ENCODE measurements at regions not wholly inside any gene's neighbourhood (a gene's known extent, or its start where the extent isn't known, plus 50 kb on each side); places are given as distances from the start of the nearest gene placed in this dataset.

DNA sequence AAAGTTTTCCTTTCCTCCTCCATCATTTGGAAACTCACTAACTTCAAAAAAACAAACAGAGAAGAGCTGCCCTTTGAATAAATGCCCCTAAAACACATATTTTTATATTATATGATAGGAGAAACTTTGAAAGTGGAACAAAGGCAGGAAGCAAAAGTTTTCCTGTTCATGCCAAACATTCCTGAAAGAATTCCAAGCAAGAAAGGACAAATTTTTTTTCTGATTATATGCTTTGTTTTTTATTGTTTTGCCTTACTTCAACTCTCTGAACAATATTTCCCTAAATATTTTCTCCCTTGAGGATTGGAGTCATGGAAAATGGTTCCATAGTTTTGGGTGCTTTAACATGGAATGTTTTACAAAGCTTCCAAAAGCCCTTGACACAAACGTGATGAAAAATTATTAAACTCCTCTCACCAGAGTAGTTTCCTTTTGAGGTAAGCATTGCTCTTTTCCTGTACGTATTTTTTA is 638.5 kb upstream of the CAMK1G start:
- Histone ChIP-seq H2BK15ac (ENCODE audit: low read depth, poor library complexity, severe bottlenecking) (no peak overlapping the region), H3K14ac (ENCODE audit: low read length in 2 of 2) (no peak overlapping the region), H4K91ac (ENCODE audit: low read length) (no peak overlapping the region), H4K8ac (ENCODE audit: low read length) (no peak overlapping the region), H3K27me3 (ENCODE audit: control insufficient read depth in 1 of 2, insufficient read depth in 1 of 2, low read length in 2 of 2) (no peaks in the 10 kb centered on the region), H2AFZ (ENCODE audit: low read depth, low read length) (no peak overlapping the region), H3K79me1 (replicated peaks; ENCODE audit: low read length, poor library complexity, severe bottlenecking) (no peaks in the 10 kb centered on the region), H2BK12ac (ENCODE audit: low read length in 2 of 2) (no peak overlapping the region), H3K4ac (ENCODE audit: low read depth in 1 of 2, low read length in 2 of 2) (no peak overlapping the region), H3K4me2 (ENCODE audit: low read length, poor library complexity, severe bottlenecking) (no peak overlapping the region), H3K9ac (ENCODE audit: low read length) (no peak overlapping the region), H3K9me3 (ENCODE audit: control insufficient read depth, low read length) (no peaks in the 10 kb centered on the region), H2AK5ac (ENCODE audit: low read length, severe bottlenecking) (no peak overlapping the region), H3K27ac (ENCODE audit: low read length, poor library complexity, severe bottlenecking) (no peak overlapping the region), H3K36me3 (ENCODE audit: control insufficient read depth in 1 of 2, insufficient read depth in 2 of 2, low read depth in 1 of 2, low read length in 2 of 2) (no peaks in the 10 kb centered on the region), H3K23ac (ENCODE audit: low read length in 2 of 2) (no peak overlapping the region), H3K4me3 (ENCODE audit: insufficient read depth in 1 of 2, low read depth in 1 of 2, low read length in 2 of 2) (no peak overlapping the region), H3K18ac (ENCODE audit: low read depth in 1 of 2, low read length in 2 of 2) (no peak overlapping the region), H2BK120ac (ENCODE audit: low read depth, low read length) (no peak overlapping the region), H2BK5ac (ENCODE audit: low read depth, low read length, poor library complexity, severe bottlenecking) (no peak overlapping the region), H3K4me1 (ENCODE audit: control insufficient read depth, insufficient read depth, low read depth, low read length) (no peaks in the 10 kb centered on the region)
- no CpG with 5 or more reads among the region's 2 CpGs for WGBS
- DNase-seq = no peak

DNA sequence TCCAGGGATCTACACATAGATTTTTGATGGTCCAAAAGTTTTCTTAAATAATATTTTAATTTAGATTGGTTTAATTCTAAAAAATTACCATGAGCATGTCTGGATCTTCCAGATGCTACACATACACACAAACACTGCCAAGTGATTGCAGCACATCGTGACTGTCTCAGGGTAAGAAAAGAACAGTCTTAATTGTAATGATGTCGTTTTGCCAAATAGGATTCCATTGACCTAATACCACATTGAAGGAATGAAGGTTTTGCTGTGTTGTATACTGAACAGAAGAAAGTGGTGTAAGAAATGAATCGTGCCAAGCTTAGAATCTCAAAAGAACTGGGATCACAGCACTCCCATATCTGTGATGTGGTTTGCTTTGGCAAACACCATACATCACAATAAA is 633.3 kb upstream of the CAMK1G start:
- Histone ChIP-seq H2BK12ac (ENCODE audit: low read length in 2 of 2) (no peak overlapping the region), H2AK5ac (ENCODE audit: low read length, severe bottlenecking) (no peak overlapping the region), H3K4me3 (ENCODE audit: insufficient read depth in 1 of 2, low read depth in 1 of 2, low read length in 2 of 2) (no peak overlapping the region), H4K91ac (ENCODE audit: low read length) (no peak overlapping the region), H2BK15ac (ENCODE audit: low read depth, poor library complexity, severe bottlenecking) (no peak overlapping the region), H3K27ac (ENCODE audit: low read length, poor library complexity, severe bottlenecking) (no peak overlapping the region), H3K79me1 (replicated peaks; ENCODE audit: low read length, poor library complexity, severe bottlenecking) (no peaks in the 10 kb centered on the region), H3K4me1 (ENCODE audit: control insufficient read depth, insufficient read depth, low read depth, low read length) (peaks cover 3% of the 10 kb centered on the region), H2AFZ (ENCODE audit: low read depth, low read length) (no peak overlapping the region), H3K27me3 (ENCODE audit: control insufficient read depth in 1 of 2, insufficient read depth in 1 of 2, low read length in 2 of 2) (no peaks in the 10 kb centered on the region), H3K4ac (ENCODE audit: low read depth in 1 of 2, low read length in 2 of 2) (no peak overlapping the region), H3K14ac (ENCODE audit: low read length in 2 of 2) (no peak overlapping the region), H3K4me2 (ENCODE audit: low read length, poor library complexity, severe bottlenecking) (no peak overlapping the region), H3K9me3 (ENCODE audit: control insufficient read depth, low read length) (no peaks in the 10 kb centered on the region), H2BK5ac (ENCODE audit: low read depth, low read length, poor library complexity, severe bottlenecking) (no peak overlapping the region), H3K36me3 (ENCODE audit: control insufficient read depth in 1 of 2, insufficient read depth in 2 of 2, low read depth in 1 of 2, low read length in 2 of 2) (no peaks in the 10 kb centered on the region), H3K9ac (ENCODE audit: low read length) (no peak overlapping the region), H4K8ac (ENCODE audit: low read length) (no peak overlapping the region), H3K23ac (ENCODE audit: low read length in 2 of 2) (no peak overlapping the region), H3K18ac (ENCODE audit: low read depth in 1 of 2, low read length in 2 of 2) (no peak overlapping the region), H2BK120ac (ENCODE audit: low read depth, low read length) (no peak overlapping the region)
- no peak for DNase-seq
- 77% methylated on average over 2 of the region's 3 CpGs for WGBS

DNA sequence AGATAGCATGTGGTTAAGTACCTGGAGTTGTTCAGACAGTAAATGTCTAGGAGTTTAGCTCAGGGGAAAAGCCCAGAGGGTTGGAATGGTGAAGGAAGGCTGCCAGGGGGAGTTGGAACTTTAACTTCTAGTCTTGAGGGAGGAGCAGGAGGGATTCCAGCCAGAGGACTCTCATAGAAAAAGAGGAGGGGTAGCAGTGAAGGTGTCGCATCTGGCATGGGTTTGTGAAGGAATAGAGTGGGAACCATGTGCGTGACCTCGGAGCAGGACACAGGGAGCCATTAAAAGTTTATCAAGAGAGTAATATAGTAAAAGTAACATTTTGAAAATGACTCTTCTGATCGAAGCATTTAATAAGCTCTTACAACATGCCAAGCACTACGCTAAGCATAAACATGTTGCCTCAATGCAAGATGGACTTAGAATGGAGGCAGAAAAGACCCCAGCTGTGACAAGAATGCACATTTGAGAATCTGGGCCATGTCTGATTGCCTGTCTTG is 632.4 kb upstream of the CAMK1G start:
- 70% methylated on average over 3 of the region's 5 CpGs for WGBS
- H3K9me3 ChIP-seq (ENCODE audit: control insufficient read depth, low read length) = peaks cover 4% of the 10 kb centered on the region
- no peak for DNase-seq
- no peak overlapping the region for H3K9ac ChIP-seq (ENCODE audit: low read length)
- no peak overlapping the region for H2AFZ ChIP-seq (ENCODE audit: low read depth, low read length)
- H3K27ac ChIP-seq (ENCODE audit: low read length, poor library complexity, severe bottlenecking) = no peak overlapping the region
- H3K4me3 ChIP-seq (ENCODE audit: insufficient read depth in 1 of 2, low read depth in 1 of 2, low read length in 2 of 2) = no peak overlapping the region
- peaks cover 3% of the 10 kb centered on the region for H3K4me1 ChIP-seq (ENCODE audit: control insufficient read depth, insufficient read depth, low read depth, low read length)
- no peak overlapping the region for H3K18ac ChIP-seq (ENCODE audit: low read depth in 1 of 2, low read length in 2 of 2)
- no peak overlapping the region for H2AK5ac ChIP-seq (ENCODE audit: low read length, severe bottlenecking)
- H3K14ac ChIP-seq (ENCODE audit: low read length in 2 of 2) = no peak overlapping the region
- no peaks in the 10 kb centered on the region for H3K27me3 ChIP-seq (ENCODE audit: control insufficient read depth in 1 of 2, insufficient read depth in 1 of 2, low read length in 2 of 2)
- H3K23ac ChIP-seq (ENCODE audit: low read length in 2 of 2) = no peak overlapping the region
- no peak overlapping the region for H3K4me2 ChIP-seq (ENCODE audit: low read length, poor library complexity, severe bottlenecking)
- H3K79me1 ChIP-seq (replicated peaks; ENCODE audit: low read length, poor library complexity, severe bottlenecking) = no peaks in the 10 kb centered on the region
- H4K8ac ChIP-seq (ENCODE audit: low read length) = no peak overlapping the region
- H2BK120ac ChIP-seq (ENCODE audit: low read depth, low read length) = no peak overlapping the region
- H3K4ac ChIP-seq (ENCODE audit: low read depth in 1 of 2, low read length in 2 of 2) = no peak overlapping the region
- no peak overlapping the region for H2BK12ac ChIP-seq (ENCODE audit: low read length in 2 of 2)
- H2BK15ac ChIP-seq (ENCODE audit: low read depth, poor library complexity, severe bottlenecking) = no peak overlapping the region
- H3K36me3 ChIP-seq (ENCODE audit: control insufficient read depth in 1 of 2, insufficient read depth in 2 of 2, low read depth in 1 of 2, low read length in 2 of 2) = no peaks in the 10 kb centered on the region
- H4K91ac ChIP-seq (ENCODE audit: low read length) = no peak overlapping the region
- H2BK5ac ChIP-seq (ENCODE audit: low read depth, low read length, poor library complexity, severe bottlenecking) = no peak overlapping the region

DNA sequence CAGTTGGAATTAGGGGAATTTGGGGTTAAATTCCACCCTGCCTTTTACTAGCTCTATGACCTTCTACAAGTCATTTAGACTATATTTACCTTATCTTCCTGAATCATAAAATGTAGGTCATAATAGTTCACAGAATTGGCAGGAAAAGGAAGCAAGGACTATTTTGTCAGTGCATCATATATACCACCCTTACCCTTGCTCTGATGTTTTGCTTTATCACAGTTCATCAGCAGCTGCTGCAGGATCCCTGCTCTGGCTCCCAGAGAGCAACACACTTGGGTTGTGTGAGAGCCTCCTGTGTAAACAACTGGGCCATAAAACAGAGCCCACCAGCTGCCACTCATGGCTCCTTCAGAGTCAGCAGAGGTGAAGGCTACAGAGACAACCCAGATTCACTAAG is 631.6 kb upstream of the CAMK1G start:
- Histone ChIP-seq H3K27ac (ENCODE audit: low read length, poor library complexity, severe bottlenecking) (no peak overlapping the region), H2BK12ac (ENCODE audit: low read length in 2 of 2) (no peak overlapping the region), H3K9me3 (ENCODE audit: control insufficient read depth, low read length) (peaks cover 5% of the 10 kb centered on the region), H3K14ac (ENCODE audit: low read length in 2 of 2) (no peak overlapping the region), H2BK5ac (ENCODE audit: low read depth, low read length, poor library complexity, severe bottlenecking) (no peak overlapping the region), H3K4me3 (ENCODE audit: insufficient read depth in 1 of 2, low read depth in 1 of 2, low read length in 2 of 2) (no peak overlapping the region), H4K8ac (ENCODE audit: low read length) (no peak overlapping the region), H2BK15ac (ENCODE audit: low read depth, poor library complexity, severe bottlenecking) (no peak overlapping the region), H2BK120ac (ENCODE audit: low read depth, low read length) (no peak overlapping the region), H3K23ac (ENCODE audit: low read length in 2 of 2) (no peak overlapping the region), H4K91ac (ENCODE audit: low read length) (no peak overlapping the region), H3K18ac (ENCODE audit: low read depth in 1 of 2, low read length in 2 of 2) (no peak overlapping the region), H3K27me3 (ENCODE audit: control insufficient read depth in 1 of 2, insufficient read depth in 1 of 2, low read length in 2 of 2) (no peaks in the 10 kb centered on the region), H3K4me1 (ENCODE audit: control insufficient read depth, insufficient read depth, low read depth, low read length) (peaks cover 3% of the 10 kb centered on the region), H2AK5ac (ENCODE audit: low read length, severe bottlenecking) (no peak overlapping the region), H3K4me2 (ENCODE audit: low read length, poor library complexity, severe bottlenecking) (no peak overlapping the region), H3K4ac (ENCODE audit: low read depth in 1 of 2, low read length in 2 of 2) (no peak overlapping the region), H3K79me1 (replicated peaks; ENCODE audit: low read length, poor library complexity, severe bottlenecking) (no peaks in the 10 kb centered on the region), H3K36me3 (ENCODE audit: control insufficient read depth in 1 of 2, insufficient read depth in 2 of 2, low read depth in 1 of 2, low read length in 2 of 2) (no peaks in the 10 kb centered on the region), H3K9ac (ENCODE audit: low read length) (no peak overlapping the region), H2AFZ (ENCODE audit: low read depth, low read length) (no peak overlapping the region)
- no peak for DNase-seq

All from mesenchymal stem cell (in vitro differentiated cells and primary cell).